SK-N-SH (cell line): ENCODE measurements at regions not wholly inside any gene's neighbourhood (a gene's known extent, or its start where the extent isn't known, plus 50 kb on each side); places are given as distances from the start of the nearest gene placed in this dataset.

Source experiments
- CHD2 ChIP-seq: fragments of 150-350 bp; IDR thresholded peaks from 2 replicates; pipeline ENCODE4 v1.6.1; 2018; ENCODE audit warnings: low read length; ENCODE audit not compliant: partially characterized antibody
- EZH2phosphoT487 ChIP-seq: fragments of 200-600 bp; sonication (generic); IDR thresholded peaks from 2 replicates; pipeline ENCODE4 v1.6.1; 2017; ENCODE audit warnings: low read depth, mixed run types, mild to moderate bottlenecking, antibody characterized with exemption, moderate library complexity, borderline replicate concordance
- FOXM1 ChIP-seq: IDR thresholded peaks from 2 replicates; pipeline ENCODE4 v1.4.0; 2012; ENCODE audit warnings: low read depth, mild to moderate bottlenecking
- JUND ChIP-seq: IDR thresholded peaks from 2 replicates; pipeline ENCODE4 v1.4.0; 2012
- POLR2AphosphoS5 ChIP-seq: IDR thresholded peaks from 2 replicates; pipeline ENCODE4 v1.6.1; 2012; ENCODE audit warnings: low read depth, low read length
- RFX5 ChIP-seq: IDR thresholded peaks from 2 replicates; pipeline ENCODE4 v1.6.1; 2012; ENCODE audit warnings: mild to moderate bottlenecking, improper control_type of control experiment, low read length
- RXRA ChIP-seq: IDR thresholded peaks from 2 replicates; pipeline ENCODE4 v1.4.0; 2012; ENCODE audit warnings: low read depth, mild to moderate bottlenecking, borderline replicate concordance
- TCF12 ChIP-seq: IDR thresholded peaks from 2 replicates; pipeline ENCODE4 v1.4.0; 2012
- YY1 ChIP-seq: IDR thresholded peaks from 2 replicates; pipeline ENCODE4 v1.4.0; 2012; ENCODE audit warnings: low read depth, mild to moderate bottlenecking
- TF ChIP-seq, protein P1 (sequence below): fragments of 200-600 bp; sonication (generic); IDR thresholded peaks from 2 replicates; pipeline ENCODE4 v1.6.1; 2017; ENCODE audit warnings: antibody characterized with exemption, mild to moderate bottlenecking, moderate library complexity
- TF ChIP-seq, protein P2 (sequence below): IDR thresholded peaks from 2 replicates; pipeline ENCODE4 v1.4.0; 2012; ENCODE audit warnings: low read depth
- TF ChIP-seq, protein P3 (sequence below): IDR thresholded peaks from 2 replicates; pipeline ENCODE4 v1.6.1; 2012; ENCODE audit warnings: mild to moderate bottlenecking, low read depth, low read length, moderate library complexity
- TF ChIP-seq, protein P4 (sequence below): IDR thresholded peaks from 2 replicates; pipeline ENCODE4 v1.4.0; 2012; ENCODE audit warnings: low read depth, borderline replicate concordance

DNA sequence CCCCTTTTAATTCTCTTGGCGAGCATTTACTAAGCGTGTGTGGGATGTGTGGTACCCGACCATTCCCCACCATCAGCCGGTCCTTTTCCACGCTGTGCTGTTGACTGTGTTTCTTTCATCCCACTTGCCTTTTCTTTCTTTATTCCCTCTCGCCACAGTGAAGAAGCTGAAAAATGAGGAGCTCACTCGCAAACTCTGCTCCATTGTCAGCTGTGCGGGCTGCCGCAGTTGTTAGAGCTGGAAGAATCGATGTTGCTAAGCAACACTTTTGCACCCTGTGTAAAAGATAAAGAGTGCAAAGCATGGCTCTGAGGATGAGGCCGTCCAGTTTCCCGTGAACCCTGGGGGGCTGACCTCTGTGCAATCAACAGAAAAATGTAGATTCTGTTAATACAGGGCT, 203.1 kb upstream of the NEBL start:
- TF ChIP-seq, protein P1, sequence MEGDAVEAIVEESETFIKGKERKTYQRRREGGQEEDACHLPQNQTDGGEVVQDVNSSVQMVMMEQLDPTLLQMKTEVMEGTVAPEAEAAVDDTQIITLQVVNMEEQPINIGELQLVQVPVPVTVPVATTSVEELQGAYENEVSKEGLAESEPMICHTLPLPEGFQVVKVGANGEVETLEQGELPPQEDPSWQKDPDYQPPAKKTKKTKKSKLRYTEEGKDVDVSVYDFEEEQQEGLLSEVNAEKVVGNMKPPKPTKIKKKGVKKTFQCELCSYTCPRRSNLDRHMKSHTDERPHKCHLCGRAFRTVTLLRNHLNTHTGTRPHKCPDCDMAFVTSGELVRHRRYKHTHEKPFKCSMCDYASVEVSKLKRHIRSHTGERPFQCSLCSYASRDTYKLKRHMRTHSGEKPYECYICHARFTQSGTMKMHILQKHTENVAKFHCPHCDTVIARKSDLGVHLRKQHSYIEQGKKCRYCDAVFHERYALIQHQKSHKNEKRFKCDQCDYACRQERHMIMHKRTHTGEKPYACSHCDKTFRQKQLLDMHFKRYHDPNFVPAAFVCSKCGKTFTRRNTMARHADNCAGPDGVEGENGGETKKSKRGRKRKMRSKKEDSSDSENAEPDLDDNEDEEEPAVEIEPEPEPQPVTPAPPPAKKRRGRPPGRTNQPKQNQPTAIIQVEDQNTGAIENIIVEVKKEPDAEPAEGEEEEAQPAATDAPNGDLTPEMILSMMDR: no peak
- TF ChIP-seq RXRA (no peak), TCF12 (no peak), FOXM1 (no peak), JUND (no peak), YY1 (no peak), POLR2AphosphoS5 (no peak), CHD2 (no peak), RFX5 (no peak), EZH2phosphoT487 (no peak)
- TF ChIP-seq, protein P2, sequence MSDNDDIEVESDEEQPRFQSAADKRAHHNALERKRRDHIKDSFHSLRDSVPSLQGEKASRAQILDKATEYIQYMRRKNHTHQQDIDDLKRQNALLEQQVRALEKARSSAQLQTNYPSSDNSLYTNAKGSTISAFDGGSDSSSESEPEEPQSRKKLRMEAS: no peak
- TF ChIP-seq, protein P3, sequence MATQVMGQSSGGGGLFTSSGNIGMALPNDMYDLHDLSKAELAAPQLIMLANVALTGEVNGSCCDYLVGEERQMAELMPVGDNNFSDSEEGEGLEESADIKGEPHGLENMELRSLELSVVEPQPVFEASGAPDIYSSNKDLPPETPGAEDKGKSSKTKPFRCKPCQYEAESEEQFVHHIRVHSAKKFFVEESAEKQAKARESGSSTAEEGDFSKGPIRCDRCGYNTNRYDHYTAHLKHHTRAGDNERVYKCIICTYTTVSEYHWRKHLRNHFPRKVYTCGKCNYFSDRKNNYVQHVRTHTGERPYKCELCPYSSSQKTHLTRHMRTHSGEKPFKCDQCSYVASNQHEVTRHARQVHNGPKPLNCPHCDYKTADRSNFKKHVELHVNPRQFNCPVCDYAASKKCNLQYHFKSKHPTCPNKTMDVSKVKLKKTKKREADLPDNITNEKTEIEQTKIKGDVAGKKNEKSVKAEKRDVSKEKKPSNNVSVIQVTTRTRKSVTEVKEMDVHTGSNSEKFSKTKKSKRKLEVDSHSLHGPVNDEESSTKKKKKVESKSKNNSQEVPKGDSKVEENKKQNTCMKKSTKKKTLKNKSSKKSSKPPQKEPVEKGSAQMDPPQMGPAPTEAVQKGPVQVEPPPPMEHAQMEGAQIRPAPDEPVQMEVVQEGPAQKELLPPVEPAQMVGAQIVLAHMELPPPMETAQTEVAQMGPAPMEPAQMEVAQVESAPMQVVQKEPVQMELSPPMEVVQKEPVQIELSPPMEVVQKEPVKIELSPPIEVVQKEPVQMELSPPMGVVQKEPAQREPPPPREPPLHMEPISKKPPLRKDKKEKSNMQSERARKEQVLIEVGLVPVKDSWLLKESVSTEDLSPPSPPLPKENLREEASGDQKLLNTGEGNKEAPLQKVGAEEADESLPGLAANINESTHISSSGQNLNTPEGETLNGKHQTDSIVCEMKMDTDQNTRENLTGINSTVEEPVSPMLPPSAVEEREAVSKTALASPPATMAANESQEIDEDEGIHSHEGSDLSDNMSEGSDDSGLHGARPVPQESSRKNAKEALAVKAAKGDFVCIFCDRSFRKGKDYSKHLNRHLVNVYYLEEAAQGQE: no peak
- TF ChIP-seq, protein P4, sequence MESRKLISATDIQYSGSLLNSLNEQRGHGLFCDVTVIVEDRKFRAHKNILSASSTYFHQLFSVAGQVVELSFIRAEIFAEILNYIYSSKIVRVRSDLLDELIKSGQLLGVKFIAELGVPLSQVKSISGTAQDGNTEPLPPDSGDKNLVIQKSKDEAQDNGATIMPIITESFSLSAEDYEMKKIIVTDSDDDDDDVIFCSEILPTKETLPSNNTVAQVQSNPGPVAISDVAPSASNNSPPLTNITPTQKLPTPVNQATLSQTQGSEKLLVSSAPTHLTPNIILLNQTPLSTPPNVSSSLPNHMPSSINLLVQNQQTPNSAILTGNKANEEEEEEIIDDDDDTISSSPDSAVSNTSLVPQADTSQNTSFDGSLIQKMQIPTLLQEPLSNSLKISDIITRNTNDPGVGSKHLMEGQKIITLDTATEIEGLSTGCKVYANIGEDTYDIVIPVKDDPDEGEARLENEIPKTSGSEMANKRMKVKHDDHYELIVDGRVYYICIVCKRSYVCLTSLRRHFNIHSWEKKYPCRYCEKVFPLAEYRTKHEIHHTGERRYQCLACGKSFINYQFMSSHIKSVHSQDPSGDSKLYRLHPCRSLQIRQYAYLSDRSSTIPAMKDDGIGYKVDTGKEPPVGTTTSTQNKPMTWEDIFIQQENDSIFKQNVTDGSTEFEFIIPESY: no peak
